ENCODE measurements at regions not wholly inside any gene's neighbourhood (a gene's known extent, or its start where the extent isn't known, plus 50 kb on each side); places are given as distances from the start of the nearest gene placed in this dataset.

DNA sequence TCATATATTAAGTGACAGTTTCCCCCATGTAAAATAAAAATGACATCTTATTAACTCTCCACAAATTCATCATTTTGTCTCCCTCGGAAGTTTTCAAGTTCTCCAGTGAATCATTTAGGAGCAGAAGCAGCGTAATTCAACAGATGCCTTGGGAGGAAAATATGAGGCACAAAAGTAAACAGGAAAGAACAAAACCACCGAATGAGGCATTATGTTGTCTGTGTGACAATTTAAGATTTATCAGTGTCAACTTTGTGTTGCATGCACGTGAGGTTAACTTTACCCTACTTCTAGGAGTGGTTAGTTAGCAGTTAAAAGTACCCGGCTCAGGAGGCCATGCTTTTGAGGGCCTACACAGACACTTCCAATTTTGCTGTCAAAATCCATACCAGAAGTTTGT is 258.6 kb downstream of the IPO8 start:
- H3K36me3 ChIP-seq (ENCODE audit: control insufficient read depth in 2 of 2, insufficient read depth in 1 of 2, low read length in 2 of 2): no peaks in the 10 kb centered on the region
- H3K9me3 ChIP-seq (ENCODE audit: control insufficient read depth, insufficient read depth, low read depth, low read length): no peaks in the 10 kb centered on the region
- ChIA-PET CTCF (no interaction called here), POLR2A (no interaction called here)
- H3K27ac ChIP-seq (ENCODE audit: extremely low read depth, low read depth, low read length): no peak overlapping the region
- TF ChIP-seq ZNF777 (tag by site-specific recombination; IDR thresholded peaks at IDR 0.05; ENCODE audit: borderline replicate concordance): no peak
- no peak for TF ChIP-seq ZNF48 (tag by site-specific recombination; IDR thresholded peaks at IDR 0.05)
- TF ChIP-seq ZNF621 (tag by site-specific recombination; IDR thresholded peaks at IDR 0.05): no peak
- no peak for TF ChIP-seq ZNF707 (tag by site-specific recombination; IDR thresholded peaks at IDR 0.05)
- no peak for TF ChIP-seq SETDB1 (IDR thresholded peaks at IDR 0.05; ENCODE audit: insufficient read length, low read length)
- no peak for TF ChIP-seq ZNF660 (tag by site-specific recombination; IDR thresholded peaks at IDR 0.05)
- TF ChIP-seq, protein P1, sequence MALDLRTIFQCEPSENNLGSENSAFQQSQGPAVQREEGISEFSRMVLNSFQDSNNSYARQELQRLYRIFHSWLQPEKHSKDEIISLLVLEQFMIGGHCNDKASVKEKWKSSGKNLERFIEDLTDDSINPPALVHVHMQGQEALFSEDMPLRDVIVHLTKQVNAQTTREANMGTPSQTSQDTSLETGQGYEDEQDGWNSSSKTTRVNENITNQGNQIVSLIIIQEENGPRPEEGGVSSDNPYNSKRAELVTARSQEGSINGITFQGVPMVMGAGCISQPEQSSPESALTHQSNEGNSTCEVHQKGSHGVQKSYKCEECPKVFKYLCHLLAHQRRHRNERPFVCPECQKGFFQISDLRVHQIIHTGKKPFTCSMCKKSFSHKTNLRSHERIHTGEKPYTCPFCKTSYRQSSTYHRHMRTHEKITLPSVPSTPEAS (tag by site-specific recombination; IDR thresholded peaks at IDR 0.05): no peak
- TF ChIP-seq ZNF501 (tag by site-specific recombination; IDR thresholded peaks at IDR 0.05): no peak
- no peak for TF ChIP-seq ZBTB26 (tag by site-specific recombination; optimal IDR thresholded peaks at IDR 0.05)
- TF ChIP-seq ZNF473 (tag by site-specific recombination; IDR thresholded peaks at IDR 0.05): no peak
- TF ChIP-seq YY1 (tag by site-specific recombination; IDR thresholded peaks at IDR 0.05): no peak
- no peak overlapping the region for H3K4me3 ChIP-seq (ENCODE audit: low read depth, low read length)
- H3K4me1 ChIP-seq (ENCODE audit: control insufficient read depth, insufficient read depth, low read length): no peaks in the 10 kb centered on the region

- H3K36me3 ChIP-seq (ENCODE audit: control insufficient read depth in 2 of 2, insufficient read depth in 1 of 2, low read length in 2 of 2): no peaks in the 10 kb centered on the region
- no peak overlapping the region for H3K4me3 ChIP-seq (ENCODE audit: low read depth, low read length)
- H3K9me3 ChIP-seq (ENCODE audit: control insufficient read depth, insufficient read depth, low read depth, low read length): no peaks in the 10 kb centered on the region
- ChIA-PET POLR2A (no interaction called here), CTCF (interaction anchor here (0.5 to 2.2 kb wide), 3 partner anchors 10 to 31 kb away, joined by 3 to 7 read pairs (median 4); no protein-coding TSS in a partner anchor)
- H3K27ac ChIP-seq (ENCODE audit: extremely low read depth, low read depth, low read length): no peak overlapping the region
- H3K4me1 ChIP-seq (ENCODE audit: control insufficient read depth, insufficient read depth, low read length): no peaks in the 10 kb centered on the region
- TF ChIP-seq ZFHX2 (tag by site-specific recombination; conservative IDR thresholded peaks at IDR 0.05) (no peak), ZNF223 (tag by site-specific recombination; IDR thresholded peaks at IDR 0.05) (no peak), ZNF645 (tag by site-specific recombination; IDR thresholded peaks at IDR 0.05) (no peak), ZNF280D (tag by site-specific recombination; IDR thresholded peaks at IDR 0.05) (no peak), ZNF175 (tag by site-specific recombination; IDR thresholded peaks at IDR 0.05) (no peak), SP3 (tag by site-specific recombination; IDR thresholded peaks at IDR 0.05) (no peak), SCRT1 (tag by site-specific recombination; IDR thresholded peaks at IDR 0.05; ENCODE audit: borderline replicate concordance) (no peak), ZNF23 (tag by site-specific recombination; IDR thresholded peaks at IDR 0.05; ENCODE audit: borderline replicate concordance) (no peak), ZNF843 (tag by site-specific recombination; IDR thresholded peaks at IDR 0.05) (no peak), ZBTB7A (tag by site-specific recombination; IDR thresholded peaks at IDR 0.05; ENCODE audit: low read depth) (no peak), ZNF544 (tag by site-specific recombination; IDR thresholded peaks at IDR 0.05) (no peak), ZNF211 (tag by site-specific recombination; IDR thresholded peaks at IDR 0.05; ENCODE audit: low read depth) (no peak)
- TF ChIP-seq, protein P2, sequence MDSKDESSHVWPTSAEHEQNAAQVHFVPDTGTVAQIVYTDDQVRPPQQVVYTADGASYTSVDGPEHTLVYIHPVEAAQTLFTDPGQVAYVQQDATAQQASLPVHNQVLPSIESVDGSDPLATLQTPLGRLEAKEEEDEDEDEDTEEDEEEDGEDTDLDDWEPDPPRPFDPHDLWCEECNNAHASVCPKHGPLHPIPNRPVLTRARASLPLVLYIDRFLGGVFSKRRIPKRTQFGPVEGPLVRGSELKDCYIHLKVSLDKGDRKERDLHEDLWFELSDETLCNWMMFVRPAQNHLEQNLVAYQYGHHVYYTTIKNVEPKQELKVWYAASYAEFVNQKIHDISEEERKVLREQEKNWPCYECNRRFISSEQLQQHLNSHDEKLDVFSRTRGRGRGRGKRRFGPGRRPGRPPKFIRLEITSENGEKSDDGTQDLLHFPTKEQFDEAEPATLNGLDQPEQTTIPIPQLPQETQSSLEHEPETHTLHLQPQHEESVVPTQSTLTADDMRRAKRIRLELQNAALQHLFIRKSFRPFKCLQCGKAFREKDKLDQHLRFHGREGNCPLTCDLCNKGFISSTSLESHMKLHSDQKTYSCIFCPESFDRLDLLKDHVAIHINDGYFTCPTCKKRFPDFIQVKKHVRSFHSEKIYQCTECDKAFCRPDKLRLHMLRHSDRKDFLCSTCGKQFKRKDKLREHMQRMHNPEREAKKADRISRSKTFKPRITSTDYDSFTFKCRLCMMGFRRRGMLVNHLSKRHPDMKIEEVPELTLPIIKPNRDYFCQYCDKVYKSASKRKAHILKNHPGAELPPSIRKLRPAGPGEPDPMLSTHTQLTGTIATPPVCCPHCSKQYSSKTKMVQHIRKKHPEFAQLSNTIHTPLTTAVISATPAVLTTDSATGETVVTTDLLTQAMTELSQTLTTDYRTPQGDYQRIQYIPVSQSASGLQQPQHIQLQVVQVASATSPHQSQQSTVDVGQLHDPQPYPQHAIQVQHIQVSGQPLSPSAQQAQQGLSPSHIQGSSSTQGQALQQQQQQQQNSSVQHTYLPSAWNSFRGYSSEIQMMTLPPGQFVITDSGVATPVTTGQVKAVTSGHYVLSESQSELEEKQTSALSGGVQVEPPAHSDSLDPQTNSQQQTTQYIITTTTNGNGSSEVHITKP (tag by site-specific recombination; IDR thresholded peaks at IDR 0.05): no peak
- TF ChIP-seq, protein P3, sequence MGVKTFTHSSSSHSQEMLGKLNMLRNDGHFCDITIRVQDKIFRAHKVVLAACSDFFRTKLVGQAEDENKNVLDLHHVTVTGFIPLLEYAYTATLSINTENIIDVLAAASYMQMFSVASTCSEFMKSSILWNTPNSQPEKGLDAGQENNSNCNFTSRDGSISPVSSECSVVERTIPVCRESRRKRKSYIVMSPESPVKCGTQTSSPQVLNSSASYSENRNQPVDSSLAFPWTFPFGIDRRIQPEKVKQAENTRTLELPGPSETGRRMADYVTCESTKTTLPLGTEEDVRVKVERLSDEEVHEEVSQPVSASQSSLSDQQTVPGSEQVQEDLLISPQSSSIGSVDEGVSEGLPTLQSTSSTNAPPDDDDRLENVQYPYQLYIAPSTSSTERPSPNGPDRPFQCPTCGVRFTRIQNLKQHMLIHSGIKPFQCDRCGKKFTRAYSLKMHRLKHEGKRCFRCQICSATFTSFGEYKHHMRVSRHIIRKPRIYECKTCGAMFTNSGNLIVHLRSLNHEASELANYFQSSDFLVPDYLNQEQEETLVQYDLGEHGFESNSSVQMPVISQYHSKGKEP (tag by site-specific recombination; IDR thresholded peaks at IDR 0.05): no peak
Observed at GRCh38 chr12:30428098-30428497, 267.6 kb downstream of the IPO8 start.

Measured in HEK293 (cell line).